Stimulated activated CD8-positive, alpha-beta memory T cell treated with anti-CD3 and anti-CD28 coated beads, Interleukin-2, amount 100 ng/mL, for 1 hour (primary cell): ENCODE measurements at regions not wholly inside any gene's neighbourhood (a gene's known extent, or its start where the extent isn't known, plus 50 kb on each side); places are given as distances from the start of the nearest gene placed in this dataset.

ENCODE experiments used
- DNase-seq, 2 donors: peaks; one replicate each; pipeline ENCODE4 v3.0.0-alpha.2; 2020; ENCODE audit warnings: low read depth in 2 of 2

GRCh38 chr2:217656316-217656715, 346.5 kb downstream of the TNS1 start:
- DNase-seq: no peak

GRCh38 chr2:217655651-217656050, 347.1 kb downstream of the TNS1 start:
- no peak for DNase-seq

- DNase-seq: no peak
Measured at GRCh38 chr2:217654168-217654567, 348.6 kb downstream of the TNS1 start.

- no peak for DNase-seq
Measured at GRCh38 chr2:217652761-217653639, 349.8 kb downstream of the TNS1 start.

- no peak for DNase-seq
Measured at GRCh38 chr2:217650716-217651360, 352.0 kb downstream of the TNS1 start.

- no peak for DNase-seq
Measured at GRCh38 chr2:217650229-217650628, 352.6 kb downstream of the TNS1 start.

GRCh38 chr2:217647925-217648324, 354.9 kb downstream of the TNS1 start:
- DNase-seq: no peak

GRCh38 chr2:217647226-217647625, 355.6 kb downstream of the TNS1 start:
- no peak for DNase-seq

GRCh38 chr2:217645896-217646295, 356.9 kb downstream of the TNS1 start:
- no peak for DNase-seq

GRCh38 chr2:217643789-217644301, 358.9 kb downstream of the TNS1 start:
- no peak for DNase-seq

GRCh38 chr2:217642944-217643343, 359.9 kb downstream of the TNS1 start:
- no peak for DNase-seq

GRCh38 chr2:217641960-217642359, 360.8 kb downstream of the TNS1 start:
- no peak for DNase-seq

- no peak for DNase-seq
Measured at GRCh38 chr2:217639481-217639880, 363.3 kb downstream of the TNS1 start.

- DNase-seq: no peak
Measured at GRCh38 chr2:217638533-217638932, 364.3 kb downstream of the TNS1 start.

- no peak for DNase-seq
Measured at GRCh38 chr2:217638031-217638430, 364.8 kb downstream of the TNS1 start.

GRCh38 chr2:217636991-217637561, 365.7 kb downstream of the TNS1 start:
- DNase-seq: no peak

- no peak for DNase-seq
Measured at GRCh38 chr2:217636578-217636977, 366.2 kb downstream of the TNS1 start.

GRCh38 chr2:217634871-217635270, 367.9 kb downstream of the TNS1 start:
- DNase-seq: no peak

GRCh38 chr2:217632043-217632442, 370.8 kb downstream of the TNS1 start:
- DNase-seq: no peak

GRCh38 chr2:217631115-217631514, 371.7 kb downstream of the TNS1 start:
- no peak for DNase-seq

- no peak for DNase-seq
Measured at GRCh38 chr2:217629347-217629746, 373.4 kb downstream of the TNS1 start.

- no peak for DNase-seq
Measured at GRCh38 chr2:217628061-217628460, 374.7 kb downstream of the TNS1 start.

- DNase-seq: no peak
Measured at GRCh38 chr2:217626926-217627325, 375.9 kb downstream of the TNS1 start.
